NOMO-1 treated with DMSO at 0.1 percent for 48 hours (cell line): ENCODE measurements at regions not wholly inside any gene's neighbourhood (a gene's known extent, or its start where the extent isn't known, plus 50 kb on each side); places are given as distances from the start of the nearest gene placed in this dataset.
"Not testable (repeated sequence)": the region's sequence is repeated elsewhere in the genome, so short reads cannot be mapped to it uniquely, and the experiment has no call there.

ENCODE experiments used
- DNase-seq: peaks from one replicate; lab custom pipeline; 2025; ENCODE audit not compliant: unreplicated experiment; lab: John Stamatoyannopoulos, UW

DNA sequence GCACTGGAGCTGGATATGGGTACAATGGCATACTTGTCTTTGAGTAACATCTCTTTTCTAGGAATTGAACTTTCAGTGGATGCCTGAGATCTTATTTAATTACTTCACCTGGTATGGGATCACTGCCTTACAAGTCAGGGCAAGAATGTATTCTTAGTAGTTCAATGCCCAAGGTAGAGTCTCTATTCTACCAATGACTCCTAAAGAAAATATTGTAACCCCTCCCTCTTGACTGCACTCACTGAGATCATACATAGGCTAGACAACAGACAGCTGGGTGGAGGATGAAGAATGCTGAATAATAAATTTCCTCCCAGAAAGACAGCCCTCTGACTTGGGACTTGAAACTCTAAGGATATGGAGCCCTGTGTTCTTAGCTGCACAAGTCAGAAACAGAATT lies 1216.3 kb upstream of the ACO1 start:
- DNase-seq: no peak

DNA sequence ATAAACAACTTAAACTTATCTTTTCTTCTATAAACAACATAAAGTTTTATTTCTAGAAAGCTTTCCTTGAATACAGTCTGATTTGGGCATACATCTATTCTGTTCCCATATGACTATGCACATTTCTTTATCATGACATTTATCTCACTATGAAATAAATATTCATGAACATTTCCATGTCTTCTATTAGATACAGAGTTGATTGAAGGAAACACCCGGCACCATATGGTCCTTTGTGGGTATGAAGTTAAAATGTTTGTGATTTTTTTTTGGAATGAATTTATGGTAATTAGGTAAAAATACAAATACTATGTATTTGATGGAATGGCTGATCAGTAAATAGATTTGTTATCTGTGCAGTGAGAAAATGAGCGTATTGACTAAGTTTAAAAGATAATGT lies 1209.8 kb upstream of the ACO1 start:
- no peak for DNase-seq

DNA sequence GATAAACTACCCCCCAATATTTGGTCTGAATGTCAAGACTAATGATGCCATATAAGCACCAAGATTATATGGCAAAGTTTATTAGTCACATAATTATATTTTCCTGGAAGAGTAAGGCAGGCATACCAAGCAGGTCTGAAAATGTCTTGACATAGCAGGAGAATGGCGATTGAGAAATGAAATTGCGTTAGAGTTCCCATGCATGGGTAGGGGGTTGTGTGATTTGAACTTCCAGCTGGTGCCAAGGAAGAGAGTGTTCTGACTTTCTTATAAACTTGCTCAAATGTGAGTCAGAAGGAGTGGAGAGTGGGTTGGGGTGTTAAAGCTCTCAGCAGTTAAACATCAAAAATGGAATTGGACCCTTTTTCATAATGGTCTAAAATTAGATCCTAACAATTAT lies 1200.6 kb upstream of the ACO1 start:
- no peak for DNase-seq

DNA sequence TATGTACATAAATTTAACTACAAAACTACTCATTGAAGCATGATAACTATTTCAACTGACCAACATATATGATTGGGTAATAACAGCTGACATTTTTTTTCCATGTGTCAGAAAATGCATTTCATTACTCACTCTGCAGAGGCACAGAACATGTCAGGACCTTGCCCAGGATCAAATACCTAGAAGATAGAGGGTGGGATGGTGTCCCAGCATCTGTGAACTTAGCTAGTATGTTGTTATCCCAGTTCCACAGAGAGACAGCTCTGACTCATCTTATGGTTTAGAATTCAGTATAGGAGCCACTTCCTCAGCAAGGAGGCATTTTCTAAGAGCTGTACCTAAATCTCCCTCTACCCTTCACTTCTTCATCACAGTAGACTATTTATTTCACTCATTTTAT lies 1198.6 kb upstream of the ACO1 start:
- no peak for DNase-seq

DNA sequence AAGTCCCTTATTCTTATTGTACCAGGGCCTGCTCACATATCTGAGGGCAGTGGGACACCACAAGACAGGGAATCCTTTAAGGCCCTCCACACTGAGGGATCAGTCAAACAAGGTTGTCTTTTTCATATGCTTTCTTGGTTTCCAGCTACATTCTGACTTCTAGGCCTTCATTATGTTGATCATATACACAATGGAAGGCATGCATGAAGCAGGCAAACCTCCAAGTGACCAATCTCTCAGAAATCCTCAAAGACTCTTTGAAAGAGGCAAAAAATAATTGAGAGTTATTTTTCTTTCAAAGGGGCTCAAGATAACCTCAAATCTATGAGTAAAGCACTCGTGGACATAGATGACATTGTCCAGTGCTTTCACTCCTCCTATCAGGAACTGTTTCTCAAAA lies 1195.9 kb upstream of the ACO1 start:
- DNase-seq: no peak

DNA sequence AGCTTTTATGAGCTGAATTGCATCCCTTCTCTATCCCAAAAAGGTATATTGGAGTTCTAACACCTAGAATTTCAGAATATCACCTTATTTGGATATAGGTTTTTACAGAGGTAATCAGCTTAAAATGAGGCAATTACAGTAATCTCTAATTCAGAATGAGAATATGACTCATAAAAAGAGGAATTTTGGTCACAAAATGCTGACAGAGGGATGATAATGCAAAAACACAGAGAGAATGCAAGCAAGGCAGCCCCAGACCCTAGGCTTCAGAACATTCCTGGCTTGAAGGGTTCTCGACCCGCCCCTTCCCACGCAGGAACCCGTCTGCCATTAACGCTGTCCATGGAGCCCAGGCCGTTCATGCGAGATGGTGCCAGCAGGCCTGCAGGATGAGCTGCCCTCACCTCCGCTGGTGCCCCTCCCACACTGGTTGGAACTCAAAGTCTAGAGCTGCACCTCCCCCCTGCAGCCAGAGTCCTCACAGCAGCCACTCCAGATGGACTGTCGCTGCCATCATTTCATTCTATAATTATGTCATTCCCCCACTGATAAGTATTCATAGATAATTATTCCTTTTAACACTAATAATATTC lies 1173.4 kb upstream of the ACO1 start:
- no peak for DNase-seq

DNA sequence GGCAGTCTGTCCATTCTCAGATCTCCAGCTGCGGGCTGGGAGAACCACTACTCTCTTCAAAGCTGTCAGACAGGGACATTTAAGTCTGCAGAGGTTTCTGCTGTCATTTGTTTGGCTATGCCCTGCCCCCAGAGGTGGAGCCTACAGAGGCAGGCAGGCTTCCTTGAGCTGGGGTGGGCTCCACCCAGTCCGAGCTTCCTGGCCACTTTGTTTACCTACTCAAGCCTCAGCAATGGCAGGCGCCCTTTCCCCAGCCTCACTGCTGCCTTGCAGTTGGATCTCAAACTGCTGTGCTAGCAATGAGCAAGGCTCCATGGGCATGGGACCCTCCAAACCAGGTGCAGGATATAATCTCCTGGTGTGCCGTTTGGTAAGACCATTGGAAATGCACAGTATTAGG lies 1154.5 kb upstream of the ACO1 start:
- not testable (repeated sequence) for DNase-seq

DNA sequence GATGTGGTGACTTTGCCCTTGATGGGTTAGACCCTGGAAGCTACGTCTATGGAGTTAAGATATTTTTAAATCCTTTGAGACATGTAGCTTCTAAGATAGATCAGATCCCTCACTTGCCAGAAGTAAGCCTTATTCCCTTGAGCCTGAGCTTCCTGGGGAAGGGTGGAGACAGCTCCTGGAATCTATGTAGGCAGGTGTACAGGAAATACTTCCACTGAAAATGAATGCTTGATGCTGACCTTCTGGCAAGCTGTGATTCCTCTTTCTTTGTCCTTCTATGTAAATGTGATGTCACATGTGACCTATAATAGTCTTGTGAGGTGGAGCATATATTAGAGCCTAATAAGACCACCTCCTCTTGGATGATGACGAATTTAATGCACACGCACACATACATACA lies 1152.0 kb upstream of the ACO1 start:
- no peak for DNase-seq

DNA sequence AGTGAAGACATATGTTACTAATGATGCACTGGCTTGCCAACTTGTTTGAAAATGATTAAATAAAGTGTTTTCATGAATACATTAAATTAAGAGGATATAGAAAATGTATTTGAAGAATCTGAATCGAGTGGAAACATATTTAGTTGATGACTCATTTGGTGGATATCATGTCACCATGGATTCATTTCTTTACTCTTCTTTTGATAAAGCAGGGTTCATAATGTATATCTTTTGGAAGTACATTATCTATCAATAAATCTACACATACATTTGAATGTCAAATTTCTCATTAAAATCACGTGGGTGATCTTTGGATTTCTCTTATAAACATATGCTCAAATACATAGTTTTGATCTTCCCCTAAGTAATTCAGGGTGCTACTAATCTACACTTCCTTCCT lies 1148.1 kb upstream of the ACO1 start:
- DNase-seq: no peak

DNA sequence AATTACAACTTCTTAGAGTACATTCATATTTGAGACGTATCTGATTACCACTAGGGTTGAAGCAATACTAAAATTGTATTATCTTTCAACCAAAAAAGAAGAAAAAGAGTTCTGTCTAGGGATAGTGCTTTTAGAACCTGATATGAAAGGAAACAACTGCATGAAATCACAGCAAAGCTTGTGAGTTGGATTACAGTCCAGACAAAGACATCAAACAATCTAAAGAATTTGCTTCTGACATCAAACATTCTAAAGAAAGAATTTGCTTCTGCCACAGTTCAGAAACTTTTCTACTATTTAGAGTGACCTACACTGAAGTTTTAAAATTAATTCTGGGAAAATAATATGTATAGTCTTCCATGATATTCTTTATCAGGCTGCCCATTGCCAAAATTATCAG lies 1141.1 kb upstream of the ACO1 start:
- DNase-seq: no peak

DNA sequence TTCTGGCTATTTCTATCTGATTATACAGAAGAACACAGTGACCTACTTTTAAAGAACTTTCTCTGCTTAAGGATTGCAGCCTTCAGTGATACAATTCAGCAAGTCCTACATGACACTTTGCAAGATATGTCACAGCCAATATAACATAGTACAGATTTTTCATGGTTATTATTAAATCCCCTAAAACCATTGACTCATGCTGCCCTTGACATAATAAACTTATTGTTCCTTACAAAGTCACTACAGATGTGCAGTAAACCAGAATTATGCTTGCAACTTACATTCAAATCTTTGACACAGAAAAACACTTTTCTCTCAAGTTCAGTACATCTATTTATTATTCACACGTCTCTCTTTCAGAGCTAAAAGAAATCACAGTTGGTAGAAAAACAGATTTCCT lies 1136.3 kb upstream of the ACO1 start:
- no peak for DNase-seq

DNA sequence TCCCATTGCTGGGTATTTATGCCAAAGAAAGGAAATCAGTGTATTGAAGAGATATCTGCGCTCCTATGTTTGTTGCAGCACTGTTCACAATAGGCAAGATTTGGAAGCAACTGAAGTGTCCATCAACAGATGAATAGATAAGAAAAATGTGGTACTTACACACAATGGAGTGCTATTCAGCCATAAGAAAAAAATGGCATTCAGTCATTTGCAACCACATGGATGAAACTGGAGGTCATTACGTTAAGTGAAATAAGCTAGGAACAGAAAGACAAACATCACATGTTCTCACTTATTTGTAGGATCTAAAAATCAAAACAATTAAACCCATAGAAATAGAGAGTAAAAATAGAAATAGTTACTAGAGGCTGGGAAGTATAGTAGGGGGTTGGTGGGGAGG lies 1133.1 kb upstream of the ACO1 start:
- no peak for DNase-seq

DNA sequence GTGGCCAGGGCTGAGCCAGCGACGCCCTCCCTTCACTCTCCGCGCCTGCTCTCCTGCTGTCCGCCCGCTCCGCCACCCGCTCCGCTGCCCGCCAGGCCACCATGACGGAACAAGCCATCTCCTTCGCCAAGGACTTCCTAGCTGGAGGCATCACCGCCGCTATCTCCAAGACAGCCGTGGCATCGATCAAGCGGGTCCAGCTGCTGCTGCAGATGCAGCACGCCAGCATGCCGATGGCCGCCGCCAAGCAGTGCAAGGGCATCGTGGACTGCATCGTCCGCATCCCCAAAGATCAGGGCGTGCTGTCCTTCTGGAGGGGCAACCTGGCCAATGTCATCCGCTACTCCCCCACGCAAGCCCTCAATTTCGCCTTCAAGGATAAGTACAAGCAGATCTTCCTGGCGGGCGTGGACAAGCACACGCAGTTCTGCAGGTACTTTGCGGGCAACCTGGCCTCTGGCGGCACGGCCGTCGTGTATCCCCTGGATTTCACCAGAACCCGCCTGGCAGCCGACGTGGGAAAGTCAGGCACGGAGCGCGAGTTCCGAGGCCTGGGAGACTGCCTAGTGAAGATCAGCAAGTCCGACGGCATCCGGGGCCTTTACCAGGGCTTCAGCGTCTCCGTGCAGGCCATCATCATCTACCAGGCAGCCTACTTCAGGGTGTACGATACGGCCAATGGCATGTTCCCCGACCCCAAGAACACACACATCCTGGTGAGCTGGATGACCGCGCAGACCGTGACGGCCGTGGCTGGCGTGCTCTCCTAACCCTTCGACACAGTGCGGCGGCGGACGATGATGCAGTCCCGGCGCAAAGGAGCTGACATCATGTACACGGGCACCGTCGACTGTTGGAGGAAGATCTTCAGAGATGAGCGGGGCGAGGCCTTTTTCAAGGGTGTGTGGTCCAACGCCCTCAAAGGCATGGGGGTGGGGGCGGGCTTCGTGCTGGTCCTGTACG lies 1130.4 kb upstream of the ACO1 start:
- DNase-seq: no peak

DNA sequence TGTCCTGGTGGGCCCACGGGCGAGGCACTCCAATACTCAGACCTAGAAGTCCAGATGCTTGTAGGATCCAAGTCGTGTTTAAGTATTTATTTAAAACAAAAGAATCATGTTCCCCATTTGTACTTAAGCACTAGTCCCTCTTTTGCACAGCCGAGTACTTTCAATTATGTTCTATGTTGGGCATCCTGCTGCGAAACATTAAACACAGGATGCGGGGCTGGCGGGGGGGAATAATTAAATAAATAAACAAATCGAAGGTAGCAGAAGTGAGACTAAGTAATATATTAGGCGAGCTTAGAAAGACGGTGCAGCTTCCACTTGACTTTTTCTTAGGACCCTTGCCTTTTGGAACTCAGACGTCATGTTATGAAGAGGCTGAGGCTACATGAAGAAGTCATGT lies 1129.2 kb upstream of the ACO1 start:
- no peak for DNase-seq

DNA sequence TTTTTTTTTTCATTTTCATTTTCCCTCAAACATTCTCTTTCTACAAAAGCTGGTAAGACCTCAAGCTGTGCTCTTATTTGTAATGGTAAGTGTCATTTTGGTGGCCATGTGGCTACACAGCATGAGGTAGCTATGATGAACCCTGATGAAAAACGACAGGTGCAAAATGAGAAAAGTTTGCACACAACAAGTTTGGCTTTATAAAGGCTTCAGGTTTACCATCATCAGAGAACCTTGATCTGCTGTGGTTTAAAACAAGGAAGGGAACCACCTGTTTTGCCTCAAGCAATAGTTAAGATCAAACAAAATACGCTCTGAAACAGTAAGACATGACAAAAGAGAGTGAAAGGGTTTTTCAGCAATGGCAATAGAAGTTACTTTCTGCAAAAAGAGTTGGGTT lies 1124.6 kb upstream of the ACO1 start:
- DNase-seq: no peak

DNA sequence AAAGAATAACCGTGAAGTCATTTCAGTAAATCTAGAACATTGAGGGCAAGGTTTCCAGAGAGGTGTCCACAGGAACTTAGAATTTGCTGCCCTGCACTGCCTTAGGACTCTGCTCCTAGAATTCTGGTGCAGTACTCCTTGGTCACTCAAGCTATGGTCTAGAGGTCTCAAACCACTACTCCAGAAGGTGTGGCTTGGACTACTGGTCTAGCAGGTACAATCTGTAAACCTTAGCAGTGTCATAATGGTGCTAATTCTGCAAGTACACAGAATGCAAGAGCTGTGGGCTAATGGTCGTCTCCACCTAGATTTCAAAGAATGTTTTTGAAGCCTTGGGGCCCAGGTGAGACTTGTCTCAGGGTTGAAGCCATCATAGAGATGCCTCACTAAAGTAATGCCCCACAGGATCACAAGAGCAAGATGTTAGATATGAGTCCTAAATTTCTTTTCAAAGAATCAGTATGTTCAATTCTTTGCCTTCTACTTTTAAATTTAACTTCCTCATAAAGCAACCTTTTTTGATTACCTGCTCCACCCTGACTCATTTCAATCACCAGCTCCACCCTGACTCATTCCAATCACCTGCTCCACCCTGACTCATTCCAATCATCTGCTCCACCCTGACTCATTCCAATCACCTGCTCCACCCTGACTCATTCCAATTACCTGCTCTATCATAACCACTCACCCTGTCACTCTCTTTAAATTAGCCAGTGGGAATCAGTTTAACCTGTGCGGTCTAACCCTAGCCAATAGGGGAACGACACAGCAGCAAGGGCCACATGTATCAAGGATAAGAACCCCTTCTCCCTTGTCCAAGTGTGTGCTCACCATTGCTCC lies 1111.8 kb upstream of the ACO1 start:
- no peak for DNase-seq

DNA sequence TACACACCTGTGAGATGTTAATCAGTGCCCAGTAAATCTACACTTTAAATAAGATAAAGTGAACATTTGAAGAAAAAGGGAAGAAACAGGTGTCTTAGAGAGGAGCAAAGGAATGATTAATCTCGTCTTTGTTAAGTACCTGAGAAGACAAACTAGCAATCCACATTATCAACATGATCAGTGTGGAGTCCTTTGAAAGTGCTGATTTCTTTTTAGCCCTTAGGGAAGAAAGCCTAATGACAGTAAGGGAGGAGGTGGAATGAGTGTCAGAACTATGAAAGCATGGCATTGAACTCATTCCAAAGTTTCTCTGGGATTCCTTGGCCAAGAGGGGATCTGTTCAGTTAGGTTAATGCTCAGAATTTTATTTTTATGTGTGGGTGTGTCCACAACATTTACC lies 1109.0 kb upstream of the ACO1 start:
- no peak for DNase-seq

DNA sequence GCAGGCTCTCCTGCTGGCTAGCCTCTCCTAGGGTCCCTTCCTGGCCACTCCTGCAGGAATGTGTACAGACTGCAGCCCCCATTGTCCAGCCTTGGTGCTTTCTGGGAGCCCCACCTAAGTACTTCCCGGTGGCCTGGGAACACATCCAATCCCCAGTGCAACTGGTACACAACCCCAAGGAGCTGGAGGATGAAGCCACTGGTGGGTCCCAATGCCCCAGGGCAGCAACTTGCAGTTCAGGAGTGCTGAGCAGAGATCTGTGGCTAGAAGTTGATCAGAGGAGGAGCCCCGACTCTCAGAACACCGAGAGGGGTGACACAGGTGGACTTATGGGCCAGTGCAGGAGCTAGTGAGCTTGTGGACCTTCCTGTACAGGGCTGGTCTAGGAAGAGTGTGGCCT lies 1093.7 kb upstream of the ACO1 start:
- DNase-seq: no peak

DNA sequence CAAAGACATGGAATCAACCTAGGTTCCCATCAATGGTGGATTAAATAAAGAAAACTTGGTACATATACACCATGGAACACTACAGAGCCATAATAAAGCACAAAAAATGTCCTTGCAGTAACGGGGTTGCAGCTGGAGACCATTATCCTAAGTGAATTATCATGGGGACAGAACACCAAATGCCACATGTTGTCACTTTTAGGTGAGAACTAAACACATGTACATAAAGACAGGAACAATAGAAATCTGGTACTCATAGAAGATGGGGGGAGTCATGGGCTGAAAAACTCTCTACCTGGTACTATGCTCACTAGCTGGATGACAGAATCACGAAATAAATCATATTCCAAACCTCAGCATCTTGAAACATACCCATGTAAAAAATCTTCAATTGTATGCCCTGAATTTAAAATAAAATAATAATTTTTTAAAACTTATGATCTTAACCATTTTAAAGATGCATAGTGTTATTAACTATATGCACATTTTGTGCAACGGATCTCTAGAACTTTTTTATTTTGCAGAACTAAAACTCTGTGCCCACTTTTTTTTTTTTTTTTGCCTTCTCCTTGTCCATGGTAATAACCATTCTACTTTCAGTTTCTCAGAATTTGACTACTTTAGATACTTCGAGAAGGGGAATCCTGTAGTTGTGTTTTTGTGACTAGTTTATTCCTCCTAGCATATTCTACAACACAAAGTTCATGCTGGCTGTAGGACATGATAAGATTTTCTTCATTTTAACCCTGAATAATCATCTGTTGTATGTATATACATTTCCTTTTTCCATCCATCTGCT lies 1081.6 kb upstream of the ACO1 start:
- DNase-seq: no peak

DNA sequence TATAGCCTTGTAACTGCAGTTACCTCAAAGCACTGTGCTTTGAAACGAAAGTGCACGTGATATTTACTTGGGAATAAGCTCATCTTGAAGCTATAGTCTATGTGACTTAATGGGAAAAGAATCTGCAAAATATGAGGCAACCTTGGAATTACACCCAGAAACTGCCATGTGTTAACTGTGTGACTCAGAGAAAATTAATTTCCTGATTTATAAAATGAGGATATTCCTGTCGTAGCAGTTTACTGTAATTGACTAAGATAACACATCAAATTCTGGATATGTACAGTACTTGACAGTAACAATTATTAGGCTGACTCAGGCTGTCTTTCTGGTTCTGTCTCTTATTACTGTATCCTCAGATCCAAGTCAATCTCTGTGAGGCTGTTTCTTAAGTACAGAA lies 1079.9 kb upstream of the ACO1 start:
- no peak for DNase-seq

DNA sequence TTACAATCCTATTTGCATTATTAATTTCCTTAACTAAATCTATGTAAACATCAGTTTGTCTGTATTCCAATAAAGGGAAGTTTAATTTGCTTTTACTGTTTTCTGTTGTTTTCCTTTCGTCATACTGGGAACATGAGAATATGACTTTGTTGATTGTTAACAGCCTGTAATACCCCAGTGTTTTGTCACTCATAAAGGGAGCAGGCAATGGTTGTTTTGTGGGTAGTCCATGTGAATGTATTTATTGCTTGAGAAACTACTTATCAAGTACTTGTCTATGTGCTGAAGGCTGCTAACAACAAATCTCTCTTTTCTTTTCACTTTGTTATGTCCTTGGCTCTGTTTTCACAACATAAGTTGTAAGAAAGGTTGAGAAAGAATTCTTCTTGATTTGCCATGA lies 1070.2 kb upstream of the ACO1 start:
- DNase-seq: no peak
